Neural progenitor cell (in vitro differentiated cells): ENCODE measurements at regions not wholly inside any gene's neighbourhood (a gene's known extent, or its start where the extent isn't known, plus 50 kb on each side); places are given as distances from the start of the nearest gene placed in this dataset.

Experiments used
- CTCF ChIP-seq: fragments of 200-600 bp; sonication (generic); IDR thresholded peaks from 2 replicates; pipeline ENCODE4 v1.5.1; 2017; ENCODE audit warnings: antibody characterized with exemption, mild to moderate bottlenecking
- EZH2 ChIP-seq: fragments of 200-600 bp; sonication (generic); IDR thresholded peaks from 2 replicates; pipeline ENCODE4 v1.6.1; 2017; ENCODE audit warnings: antibody characterized with exemption, mild to moderate bottlenecking, moderate library complexity

GRCh38 chr4:153937289-153937688, 148.4 kb upstream of the SFRP2 start:
- TF ChIP-seq CTCF (no peak), EZH2 (no peak)
